HEK293 (cell line): ENCODE measurements at regions not wholly inside any gene's neighbourhood (a gene's known extent, or its start where the extent isn't known, plus 50 kb on each side); places are given as distances from the start of the nearest gene placed in this dataset.

Source experiments
- CTCF ChIA-PET: fragments of 350-600 bp; formaldehyde crosslinking; extraction: SDS; loops from one replicate; lab custom pipeline; 2021; ENCODE audit warnings: antibody characterized with exemption; lab: Yijun Ruan, JAX
- POLR2A ChIA-PET: fragments of 300-600 bp; formaldehyde crosslinking; extraction: SDS; loops from one replicate; lab custom pipeline; 2020; ENCODE audit warnings: antibody characterized with exemption, inconsistent platforms; lab: Yijun Ruan, JAX
- H3K27ac ChIP-seq: fragments of 200-500 bp; sonication (Bioruptor generic); 2 replicates; pipeline ENCODE4 v1.5.1; 2014; ENCODE audit warnings: low read depth, low read length, control low read depth, inconsistent platforms; ENCODE audit errors: extremely low read depth
- H3K36me3 ChIP-seq, 2 experiments: fragments of 200-500 bp in 1 of 2; sonication (Bioruptor generic) in 1 of 2; 1 replicate in 1 of 2; 2 replicates in 1 of 2; pipeline ENCODE4 v1.5.1; 2014 to 2017; ENCODE audit warnings: inconsistent platforms in 2 of 2, low read length in 2 of 2; ENCODE audit not compliant: control insufficient read depth in 2 of 2, insufficient read depth in 1 of 2
- H3K4me1 ChIP-seq: fragments of 200-500 bp; sonication (Bioruptor generic); 2 replicates; pipeline ENCODE4 v1.5.1; 2014; ENCODE audit warnings: mild to moderate bottlenecking, low read length, inconsistent platforms; ENCODE audit not compliant: control insufficient read depth, insufficient read depth
- H3K4me3 ChIP-seq: 2 replicates; pipeline ENCODE4 v1.5.1; 2011; ENCODE audit warnings: low read depth, mild to moderate bottlenecking, control low read depth, low read length, moderate library complexity
- H3K9me3 ChIP-seq: fragments of 200-500 bp; sonication (Bioruptor generic); 2 replicates; pipeline ENCODE4 v1.5.1; 2014; ENCODE audit warnings: low read depth, low read length, inconsistent platforms; ENCODE audit not compliant: control insufficient read depth, insufficient read depth
- MEIS1 ChIP-seq: sonication (generic); formaldehyde crosslinking; IDR thresholded peaks from 2 replicates; pipeline ENCODE4 v1.8.1; 2022; ENCODE audit warnings: missing genetic modification reagents, mild to moderate bottlenecking, borderline replicate concordance
- SCRT1 ChIP-seq: fragments of 450-650 bp; formaldehyde crosslinking; IDR thresholded peaks from 2 replicates; pipeline ENCODE4 v1.5.1; 2016; ENCODE audit warnings: missing biosample characterization, missing genetic modification characterization, borderline replicate concordance
- ZFP69B ChIP-seq: fragments of 450-650 bp; formaldehyde crosslinking; IDR thresholded peaks from 2 replicates; pipeline ENCODE4 v1.5.1; 2016; ENCODE audit warnings: missing biosample characterization, missing genetic modification characterization
- ZNF10 ChIP-seq: fragments of 450-650 bp; formaldehyde crosslinking; IDR thresholded peaks from 2 replicates; pipeline ENCODE4 v1.5.1; 2017; ENCODE audit warnings: missing biosample characterization, missing genetic modification characterization
- ZNF112 ChIP-seq: fragments of 450-650 bp; formaldehyde crosslinking; IDR thresholded peaks from 2 replicates; pipeline ENCODE4 v1.5.0; 2017; ENCODE audit warnings: missing biosample characterization, missing genetic modification characterization
- ZNF133 ChIP-seq: fragments of 450-650 bp; formaldehyde crosslinking; IDR thresholded peaks from 2 replicates; pipeline ENCODE4 v1.5.1; 2016; ENCODE audit warnings: missing biosample characterization, missing genetic modification characterization
- ZNF416 ChIP-seq: fragments of 450-650 bp; formaldehyde crosslinking; IDR thresholded peaks from 2 replicates; pipeline ENCODE4 v1.5.1; 2016; ENCODE audit warnings: missing biosample characterization, missing genetic modification characterization
- ZNF473 ChIP-seq: fragments of 450-650 bp; formaldehyde crosslinking; IDR thresholded peaks from 2 replicates; pipeline ENCODE4 v1.5.1; 2017; ENCODE audit warnings: missing biosample characterization, missing genetic modification characterization
- ZNF48 ChIP-seq: fragments of 450-650 bp; formaldehyde crosslinking; IDR thresholded peaks from 2 replicates; pipeline ENCODE4 v1.5.1; 2016; ENCODE audit warnings: missing biosample characterization, missing genetic modification characterization
- ZNF610 ChIP-seq: fragments of 450-650 bp; formaldehyde crosslinking; IDR thresholded peaks from 2 replicates; pipeline ENCODE4 v1.5.1; 2016; ENCODE audit warnings: missing biosample characterization, missing genetic modification characterization, borderline replicate concordance
- ZNF623 ChIP-seq: fragments of 450-650 bp; formaldehyde crosslinking; IDR thresholded peaks from 2 replicates; pipeline ENCODE4 v1.5.1; 2016; ENCODE audit warnings: missing biosample characterization, missing genetic modification characterization
- ZNF768 ChIP-seq: fragments of 450-650 bp; formaldehyde crosslinking; IDR thresholded peaks from 2 replicates; pipeline ENCODE4 v1.5.1; 2018; ENCODE audit warnings: missing biosample characterization, mild to moderate bottlenecking, missing genetic modification characterization
- TF ChIP-seq, protein P1 (sequence below): fragments of 450-650 bp; formaldehyde crosslinking; IDR thresholded peaks from 2 replicates; pipeline ENCODE4 v1.5.1; 2016; ENCODE audit warnings: missing biosample characterization, missing genetic modification characterization
- TF ChIP-seq, protein P2 (sequence below): fragments of 450-650 bp; formaldehyde crosslinking; IDR thresholded peaks from 2 replicates; pipeline ENCODE4 v1.5.1; 2016; ENCODE audit warnings: missing biosample characterization, missing genetic modification characterization
- TF ChIP-seq, protein P3 (sequence below): fragments of 450-650 bp; formaldehyde crosslinking; IDR thresholded peaks from 2 replicates; pipeline ENCODE4 v1.5.0; 2017; ENCODE audit warnings: missing biosample characterization, missing genetic modification characterization, borderline replicate concordance
- TF ChIP-seq, protein P4 (sequence below): fragments of 450-650 bp; formaldehyde crosslinking; IDR thresholded peaks from 2 replicates; pipeline ENCODE4 v1.5.1; 2016; ENCODE audit warnings: missing biosample characterization, missing genetic modification characterization, low read depth
- TF ChIP-seq, protein P5 (sequence below): fragments of 450-650 bp; formaldehyde crosslinking; IDR thresholded peaks from 2 replicates; pipeline ENCODE4 v1.5.1; 2016; ENCODE audit warnings: missing biosample characterization, missing genetic modification characterization

DNA sequence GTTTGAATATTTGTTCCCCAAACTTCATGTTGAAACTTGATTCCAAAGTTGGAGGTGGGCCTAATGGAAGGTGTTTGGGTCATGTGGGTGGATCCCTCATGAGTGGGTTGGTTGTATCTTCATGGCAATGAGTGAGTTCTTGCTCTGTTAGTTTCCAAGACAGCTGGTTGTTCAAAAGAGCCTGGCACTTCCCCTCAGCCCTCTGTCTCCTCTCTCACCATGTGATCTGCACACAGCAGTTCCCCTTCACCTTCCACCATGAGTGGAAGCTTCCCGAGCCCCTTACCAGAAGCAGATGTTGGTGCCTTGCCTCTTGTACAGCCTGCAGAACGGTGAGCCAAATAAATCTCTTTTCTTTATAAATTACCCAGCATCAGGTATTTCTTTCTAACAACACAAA, 327.1 kb upstream of the SLCO3A1 start (continued):
- TF ChIP-seq ZNF133 (tag by site-specific recombination) = no peak
- no peak for TF ChIP-seq ZNF610 (tag by site-specific recombination)
- no peak for TF ChIP-seq ZNF112 (tag by site-specific recombination)

DNA sequence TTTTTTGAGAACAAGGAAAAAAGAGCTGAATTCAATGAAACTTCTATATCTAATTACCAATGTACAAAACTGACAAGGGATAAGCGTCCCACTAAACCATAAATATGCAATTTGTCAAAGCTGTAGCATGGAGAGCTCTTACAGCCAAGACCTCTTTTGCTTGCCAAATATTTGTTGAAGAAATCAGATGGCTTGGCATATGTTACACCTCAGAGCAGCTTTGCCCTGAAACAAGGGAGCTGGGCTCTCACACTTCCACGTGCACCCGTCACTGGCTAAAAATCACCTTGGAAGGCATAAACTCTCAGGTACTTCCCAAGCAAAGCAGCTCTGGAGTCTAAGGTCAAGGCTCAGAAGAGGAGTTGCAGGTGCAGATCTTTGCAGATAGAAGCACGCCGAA, 324.7 kb upstream of the SLCO3A1 start:
- POLR2A ChIA-PET = no interaction called here
- no peak overlapping the region for H3K4me3 ChIP-seq
- TF ChIP-seq, protein P1, sequence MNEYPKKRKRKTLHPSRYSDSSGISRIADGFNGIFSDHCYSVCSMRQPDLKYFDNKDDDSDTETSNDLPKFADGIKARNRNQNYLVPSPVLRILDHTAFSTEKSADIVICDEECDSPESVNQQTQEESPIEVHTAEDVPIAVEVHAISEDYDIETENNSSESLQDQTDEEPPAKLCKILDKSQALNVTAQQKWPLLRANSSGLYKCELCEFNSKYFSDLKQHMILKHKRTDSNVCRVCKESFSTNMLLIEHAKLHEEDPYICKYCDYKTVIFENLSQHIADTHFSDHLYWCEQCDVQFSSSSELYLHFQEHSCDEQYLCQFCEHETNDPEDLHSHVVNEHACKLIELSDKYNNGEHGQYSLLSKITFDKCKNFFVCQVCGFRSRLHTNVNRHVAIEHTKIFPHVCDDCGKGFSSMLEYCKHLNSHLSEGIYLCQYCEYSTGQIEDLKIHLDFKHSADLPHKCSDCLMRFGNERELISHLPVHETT (tag by site-specific recombination) = no peak
- TF ChIP-seq ZNF10 (tag by site-specific recombination) = no peak
- no peak for TF ChIP-seq ZNF416 (tag by site-specific recombination)
- no peak for TF ChIP-seq MEIS1
- no peak for TF ChIP-seq ZNF48 (tag by site-specific recombination)
- TF ChIP-seq ZNF768 (tag by site-specific recombination) = no peak
- TF ChIP-seq, protein P2, sequence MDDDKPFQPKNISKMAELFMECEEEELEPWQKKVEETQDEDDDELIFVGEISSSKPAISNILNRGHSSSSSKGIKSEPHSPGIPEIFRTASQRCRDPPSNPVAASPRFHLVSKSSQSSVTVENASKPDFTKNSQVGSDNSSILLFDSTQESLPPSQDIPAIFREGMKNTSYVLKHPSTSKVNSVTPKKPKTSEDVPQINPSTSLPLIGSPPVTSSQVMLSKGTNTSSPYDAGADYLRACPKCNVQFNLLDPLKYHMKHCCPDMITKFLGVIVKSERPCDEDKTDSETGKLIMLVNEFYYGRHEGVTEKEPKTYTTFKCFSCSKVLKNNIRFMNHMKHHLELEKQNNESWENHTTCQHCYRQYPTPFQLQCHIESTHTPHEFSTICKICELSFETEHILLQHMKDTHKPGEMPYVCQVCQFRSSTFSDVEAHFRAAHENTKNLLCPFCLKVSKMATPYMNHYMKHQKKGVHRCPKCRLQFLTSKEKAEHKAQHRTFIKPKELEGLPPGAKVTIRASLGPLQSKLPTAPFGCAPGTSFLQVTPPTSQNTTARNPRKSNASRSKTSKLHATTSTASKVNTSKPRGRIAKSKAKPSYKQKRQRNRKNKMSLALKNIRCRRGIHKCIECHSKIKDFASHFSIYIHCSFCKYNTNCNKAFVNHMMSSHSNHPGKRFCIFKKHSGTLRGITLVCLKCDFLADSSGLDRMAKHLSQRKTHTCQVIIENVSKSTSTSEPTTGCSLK (tag by site-specific recombination) = no peak
- TF ChIP-seq ZNF473 (tag by site-specific recombination) = no peak
- TF ChIP-seq SCRT1 = no peak
- no peak for TF ChIP-seq ZFP69B (tag by site-specific recombination)
- TF ChIP-seq, protein P3, sequence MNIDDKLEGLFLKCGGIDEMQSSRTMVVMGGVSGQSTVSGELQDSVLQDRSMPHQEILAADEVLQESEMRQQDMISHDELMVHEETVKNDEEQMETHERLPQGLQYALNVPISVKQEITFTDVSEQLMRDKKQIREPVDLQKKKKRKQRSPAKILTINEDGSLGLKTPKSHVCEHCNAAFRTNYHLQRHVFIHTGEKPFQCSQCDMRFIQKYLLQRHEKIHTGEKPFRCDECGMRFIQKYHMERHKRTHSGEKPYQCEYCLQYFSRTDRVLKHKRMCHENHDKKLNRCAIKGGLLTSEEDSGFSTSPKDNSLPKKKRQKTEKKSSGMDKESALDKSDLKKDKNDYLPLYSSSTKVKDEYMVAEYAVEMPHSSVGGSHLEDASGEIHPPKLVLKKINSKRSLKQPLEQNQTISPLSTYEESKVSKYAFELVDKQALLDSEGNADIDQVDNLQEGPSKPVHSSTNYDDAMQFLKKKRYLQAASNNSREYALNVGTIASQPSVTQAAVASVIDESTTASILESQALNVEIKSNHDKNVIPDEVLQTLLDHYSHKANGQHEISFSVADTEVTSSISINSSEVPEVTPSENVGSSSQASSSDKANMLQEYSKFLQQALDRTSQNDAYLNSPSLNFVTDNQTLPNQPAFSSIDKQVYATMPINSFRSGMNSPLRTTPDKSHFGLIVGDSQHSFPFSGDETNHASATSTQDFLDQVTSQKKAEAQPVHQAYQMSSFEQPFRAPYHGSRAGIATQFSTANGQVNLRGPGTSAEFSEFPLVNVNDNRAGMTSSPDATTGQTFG (tag by site-specific recombination) = no peak
- TF ChIP-seq, protein P4, sequence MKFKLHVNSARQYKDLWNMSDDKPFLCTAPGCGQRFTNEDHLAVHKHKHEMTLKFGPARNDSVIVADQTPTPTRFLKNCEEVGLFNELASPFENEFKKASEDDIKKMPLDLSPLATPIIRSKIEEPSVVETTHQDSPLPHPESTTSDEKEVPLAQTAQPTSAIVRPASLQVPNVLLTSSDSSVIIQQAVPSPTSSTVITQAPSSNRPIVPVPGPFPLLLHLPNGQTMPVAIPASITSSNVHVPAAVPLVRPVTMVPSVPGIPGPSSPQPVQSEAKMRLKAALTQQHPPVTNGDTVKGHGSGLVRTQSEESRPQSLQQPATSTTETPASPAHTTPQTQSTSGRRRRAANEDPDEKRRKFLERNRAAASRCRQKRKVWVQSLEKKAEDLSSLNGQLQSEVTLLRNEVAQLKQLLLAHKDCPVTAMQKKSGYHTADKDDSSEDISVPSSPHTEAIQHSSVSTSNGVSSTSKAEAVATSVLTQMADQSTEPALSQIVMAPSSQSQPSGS (tag by site-specific recombination) = no peak
- TF ChIP-seq, protein P5, sequence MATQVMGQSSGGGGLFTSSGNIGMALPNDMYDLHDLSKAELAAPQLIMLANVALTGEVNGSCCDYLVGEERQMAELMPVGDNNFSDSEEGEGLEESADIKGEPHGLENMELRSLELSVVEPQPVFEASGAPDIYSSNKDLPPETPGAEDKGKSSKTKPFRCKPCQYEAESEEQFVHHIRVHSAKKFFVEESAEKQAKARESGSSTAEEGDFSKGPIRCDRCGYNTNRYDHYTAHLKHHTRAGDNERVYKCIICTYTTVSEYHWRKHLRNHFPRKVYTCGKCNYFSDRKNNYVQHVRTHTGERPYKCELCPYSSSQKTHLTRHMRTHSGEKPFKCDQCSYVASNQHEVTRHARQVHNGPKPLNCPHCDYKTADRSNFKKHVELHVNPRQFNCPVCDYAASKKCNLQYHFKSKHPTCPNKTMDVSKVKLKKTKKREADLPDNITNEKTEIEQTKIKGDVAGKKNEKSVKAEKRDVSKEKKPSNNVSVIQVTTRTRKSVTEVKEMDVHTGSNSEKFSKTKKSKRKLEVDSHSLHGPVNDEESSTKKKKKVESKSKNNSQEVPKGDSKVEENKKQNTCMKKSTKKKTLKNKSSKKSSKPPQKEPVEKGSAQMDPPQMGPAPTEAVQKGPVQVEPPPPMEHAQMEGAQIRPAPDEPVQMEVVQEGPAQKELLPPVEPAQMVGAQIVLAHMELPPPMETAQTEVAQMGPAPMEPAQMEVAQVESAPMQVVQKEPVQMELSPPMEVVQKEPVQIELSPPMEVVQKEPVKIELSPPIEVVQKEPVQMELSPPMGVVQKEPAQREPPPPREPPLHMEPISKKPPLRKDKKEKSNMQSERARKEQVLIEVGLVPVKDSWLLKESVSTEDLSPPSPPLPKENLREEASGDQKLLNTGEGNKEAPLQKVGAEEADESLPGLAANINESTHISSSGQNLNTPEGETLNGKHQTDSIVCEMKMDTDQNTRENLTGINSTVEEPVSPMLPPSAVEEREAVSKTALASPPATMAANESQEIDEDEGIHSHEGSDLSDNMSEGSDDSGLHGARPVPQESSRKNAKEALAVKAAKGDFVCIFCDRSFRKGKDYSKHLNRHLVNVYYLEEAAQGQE (tag by site-specific recombination) = no peak
- no peak for TF ChIP-seq ZNF623
- H3K9me3 ChIP-seq = peaks cover 5% of the 10 kb centered on the region; the same call in 1 of the 2 replicates
- CTCF ChIA-PET = interaction anchor here (0.6 to 1.2 kb wide), 2 partner anchors 257 to 1354 kb away, joined by 4 read pairs; no protein-coding TSS in a partner anchor
- H3K27ac ChIP-seq = no peak overlapping the region
- H3K36me3 ChIP-seq = no peaks in the 10 kb centered on the region
- H3K4me1 ChIP-seq = no peaks in the 10 kb centered on the region
